ENCODE measurements at regions not wholly inside any gene's neighbourhood (a gene's known extent, or its start where the extent isn't known, plus 50 kb on each side); places are given as distances from the start of the nearest gene placed in this dataset.

DNA sequence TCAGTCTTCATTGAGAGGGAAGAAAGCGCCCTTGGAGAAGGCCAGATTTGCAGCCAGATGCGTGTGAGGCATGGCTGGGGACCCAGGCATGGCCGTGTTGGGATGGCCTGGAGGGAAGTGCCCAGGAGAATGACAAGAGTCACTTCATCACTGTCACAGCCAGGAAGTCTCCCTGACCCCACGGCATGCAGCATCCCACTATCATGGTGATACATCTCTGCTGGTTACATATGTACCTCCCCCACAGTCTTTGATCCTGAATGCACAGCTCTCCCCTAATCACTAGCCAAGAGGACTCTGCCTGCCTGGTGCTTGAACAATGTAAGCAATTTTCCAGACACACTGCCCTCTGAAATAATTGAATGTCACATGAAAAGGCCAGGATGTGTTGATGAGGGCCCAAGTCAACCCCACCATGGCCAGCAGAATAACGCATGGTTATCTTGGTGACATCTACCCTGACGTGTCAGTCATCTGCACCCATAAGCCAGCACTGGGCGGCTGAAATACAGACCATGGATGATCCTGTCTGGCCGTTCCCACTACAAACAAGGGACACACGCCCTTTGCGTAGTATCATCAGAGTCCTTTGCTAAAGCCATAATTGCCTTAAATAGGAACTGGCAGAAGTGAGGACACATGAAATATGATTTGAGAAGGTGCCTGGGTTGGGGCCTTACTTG is 149.7 kb upstream of the SPACA7 start:
- no peak overlapping the region for H2AFZ ChIP-seq
- TF ChIP-seq, protein P1, sequence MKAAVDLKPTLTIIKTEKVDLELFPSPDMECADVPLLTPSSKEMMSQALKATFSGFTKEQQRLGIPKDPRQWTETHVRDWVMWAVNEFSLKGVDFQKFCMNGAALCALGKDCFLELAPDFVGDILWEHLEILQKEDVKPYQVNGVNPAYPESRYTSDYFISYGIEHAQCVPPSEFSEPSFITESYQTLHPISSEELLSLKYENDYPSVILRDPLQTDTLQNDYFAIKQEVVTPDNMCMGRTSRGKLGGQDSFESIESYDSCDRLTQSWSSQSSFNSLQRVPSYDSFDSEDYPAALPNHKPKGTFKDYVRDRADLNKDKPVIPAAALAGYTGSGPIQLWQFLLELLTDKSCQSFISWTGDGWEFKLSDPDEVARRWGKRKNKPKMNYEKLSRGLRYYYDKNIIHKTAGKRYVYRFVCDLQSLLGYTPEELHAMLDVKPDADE (IDR thresholded peaks at IDR 0.05): no peak
- TF ChIP-seq NANOG (IDR thresholded peaks at IDR 0.05; ENCODE audit: borderline replicate concordance): no peak
- TF ChIP-seq EZH2 (IDR thresholded peaks at IDR 0.05; ENCODE audit: low read depth, unreplicated experiment): no peak
- TF ChIP-seq ZNF331 (CRISPR knock-in tag; IDR thresholded peaks at IDR 0.05; ENCODE audit: low read depth): no peak
- Mint-ChIP-seq H3K36me3 (ENCODE audit: low read depth) (no peaks in the 10 kb centered on the region), H3K4me1 (no peaks in the 10 kb centered on the region), H3K9me3 (no peaks in the 10 kb centered on the region), H3K4me3 (no peak overlapping the region), H3K27me3 (ENCODE audit: insufficient read depth, low read depth, poor library complexity) (peaks cover 2% of the 10 kb centered on the region), H3K27ac (no peak overlapping the region)
- H3K9me2 ChIP-seq (ENCODE audit: insufficient read depth): 0 out of 2 replicates have a peak, but pooled peaks cover 3% of the 10 kb centered on the region
- no peak overlapping the region for H3K4me2 ChIP-seq
- no peak for ATAC-seq
- no peaks in the 10 kb centered on the region for H3K4me1 ChIP-seq (ENCODE audit: insufficient read depth)
- H3K36me3 ChIP-seq (ENCODE audit: insufficient read depth): no peaks in the 10 kb centered on the region
- H4K20me1 ChIP-seq (replicated peaks; ENCODE audit: insufficient read depth): no peaks in the 10 kb centered on the region
- no peaks in the 10 kb centered on the region for H3K79me2 ChIP-seq (replicated peaks; ENCODE audit: insufficient read depth)
- DNase-seq (ENCODE audit: low spot score): no peak
- no peaks in the 10 kb centered on the region for H3K27me3 ChIP-seq (ENCODE audit: insufficient read depth)
- H3F3A ChIP-seq (replicated peaks; ENCODE audit: low read depth): no peaks in the 10 kb centered on the region
- no peak overlapping the region for H3K4me3 ChIP-seq
- H3K27ac ChIP-seq (ENCODE audit: low read depth): no peak overlapping the region

DNA sequence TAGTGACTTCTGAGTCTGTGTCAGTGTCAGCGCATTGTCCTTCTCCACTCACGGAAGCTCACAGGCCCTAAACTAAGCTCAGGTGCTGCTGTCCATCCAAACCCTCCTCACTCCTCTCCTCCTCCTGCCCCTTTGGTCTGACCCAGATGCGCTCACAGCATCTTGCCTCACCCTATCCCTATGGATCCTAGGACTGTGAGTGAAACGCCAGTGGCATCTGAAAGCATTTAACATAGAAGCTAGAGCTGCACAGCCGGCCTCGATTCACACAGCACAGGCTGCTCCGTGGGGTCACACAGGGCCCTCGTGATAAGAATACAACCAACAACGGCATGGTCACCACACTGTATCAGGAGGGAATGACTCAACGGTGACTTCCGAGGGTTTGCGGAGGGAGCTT is 149.1 kb upstream of the SPACA7 start:
- H3K9me2 ChIP-seq (ENCODE audit: insufficient read depth): 0 out of 2 replicates have a peak, but pooled peaks cover 3% of the 10 kb centered on the region
- H3K79me2 ChIP-seq (replicated peaks; ENCODE audit: insufficient read depth): no peaks in the 10 kb centered on the region
- no peak for ATAC-seq
- H3K4me3 Mint-ChIP-seq: no peak overlapping the region
- no peak overlapping the region for H3K27ac ChIP-seq (ENCODE audit: low read depth)
- no peak overlapping the region for H2AFZ ChIP-seq
- no peaks in the 10 kb centered on the region for H3K9me3 Mint-ChIP-seq
- no peak overlapping the region for H3K27ac Mint-ChIP-seq
- no peak for DNase-seq (ENCODE audit: low spot score)
- no peak overlapping the region for H3K4me3 ChIP-seq
- H3K4me2 ChIP-seq: no peak overlapping the region
- H3K4me1 ChIP-seq (ENCODE audit: insufficient read depth): no peaks in the 10 kb centered on the region
- no peaks in the 10 kb centered on the region for H3K36me3 ChIP-seq (ENCODE audit: insufficient read depth)
- peaks cover 2% of the 10 kb centered on the region for H3K27me3 Mint-ChIP-seq (ENCODE audit: insufficient read depth, low read depth, poor library complexity)
- no peaks in the 10 kb centered on the region for H3F3A ChIP-seq (replicated peaks; ENCODE audit: low read depth)
- H3K36me3 Mint-ChIP-seq (ENCODE audit: low read depth): no peaks in the 10 kb centered on the region
- no peaks in the 10 kb centered on the region; the same call in 2 of the 3 replicates for H3K4me1 Mint-ChIP-seq
- H3K27me3 ChIP-seq (ENCODE audit: insufficient read depth): no peaks in the 10 kb centered on the region
- no peaks in the 10 kb centered on the region for H4K20me1 ChIP-seq (replicated peaks; ENCODE audit: insufficient read depth)
- no peak for TF ChIP-seq NANOG (IDR thresholded peaks at IDR 0.05; ENCODE audit: borderline replicate concordance)
- TF ChIP-seq, protein P2, sequence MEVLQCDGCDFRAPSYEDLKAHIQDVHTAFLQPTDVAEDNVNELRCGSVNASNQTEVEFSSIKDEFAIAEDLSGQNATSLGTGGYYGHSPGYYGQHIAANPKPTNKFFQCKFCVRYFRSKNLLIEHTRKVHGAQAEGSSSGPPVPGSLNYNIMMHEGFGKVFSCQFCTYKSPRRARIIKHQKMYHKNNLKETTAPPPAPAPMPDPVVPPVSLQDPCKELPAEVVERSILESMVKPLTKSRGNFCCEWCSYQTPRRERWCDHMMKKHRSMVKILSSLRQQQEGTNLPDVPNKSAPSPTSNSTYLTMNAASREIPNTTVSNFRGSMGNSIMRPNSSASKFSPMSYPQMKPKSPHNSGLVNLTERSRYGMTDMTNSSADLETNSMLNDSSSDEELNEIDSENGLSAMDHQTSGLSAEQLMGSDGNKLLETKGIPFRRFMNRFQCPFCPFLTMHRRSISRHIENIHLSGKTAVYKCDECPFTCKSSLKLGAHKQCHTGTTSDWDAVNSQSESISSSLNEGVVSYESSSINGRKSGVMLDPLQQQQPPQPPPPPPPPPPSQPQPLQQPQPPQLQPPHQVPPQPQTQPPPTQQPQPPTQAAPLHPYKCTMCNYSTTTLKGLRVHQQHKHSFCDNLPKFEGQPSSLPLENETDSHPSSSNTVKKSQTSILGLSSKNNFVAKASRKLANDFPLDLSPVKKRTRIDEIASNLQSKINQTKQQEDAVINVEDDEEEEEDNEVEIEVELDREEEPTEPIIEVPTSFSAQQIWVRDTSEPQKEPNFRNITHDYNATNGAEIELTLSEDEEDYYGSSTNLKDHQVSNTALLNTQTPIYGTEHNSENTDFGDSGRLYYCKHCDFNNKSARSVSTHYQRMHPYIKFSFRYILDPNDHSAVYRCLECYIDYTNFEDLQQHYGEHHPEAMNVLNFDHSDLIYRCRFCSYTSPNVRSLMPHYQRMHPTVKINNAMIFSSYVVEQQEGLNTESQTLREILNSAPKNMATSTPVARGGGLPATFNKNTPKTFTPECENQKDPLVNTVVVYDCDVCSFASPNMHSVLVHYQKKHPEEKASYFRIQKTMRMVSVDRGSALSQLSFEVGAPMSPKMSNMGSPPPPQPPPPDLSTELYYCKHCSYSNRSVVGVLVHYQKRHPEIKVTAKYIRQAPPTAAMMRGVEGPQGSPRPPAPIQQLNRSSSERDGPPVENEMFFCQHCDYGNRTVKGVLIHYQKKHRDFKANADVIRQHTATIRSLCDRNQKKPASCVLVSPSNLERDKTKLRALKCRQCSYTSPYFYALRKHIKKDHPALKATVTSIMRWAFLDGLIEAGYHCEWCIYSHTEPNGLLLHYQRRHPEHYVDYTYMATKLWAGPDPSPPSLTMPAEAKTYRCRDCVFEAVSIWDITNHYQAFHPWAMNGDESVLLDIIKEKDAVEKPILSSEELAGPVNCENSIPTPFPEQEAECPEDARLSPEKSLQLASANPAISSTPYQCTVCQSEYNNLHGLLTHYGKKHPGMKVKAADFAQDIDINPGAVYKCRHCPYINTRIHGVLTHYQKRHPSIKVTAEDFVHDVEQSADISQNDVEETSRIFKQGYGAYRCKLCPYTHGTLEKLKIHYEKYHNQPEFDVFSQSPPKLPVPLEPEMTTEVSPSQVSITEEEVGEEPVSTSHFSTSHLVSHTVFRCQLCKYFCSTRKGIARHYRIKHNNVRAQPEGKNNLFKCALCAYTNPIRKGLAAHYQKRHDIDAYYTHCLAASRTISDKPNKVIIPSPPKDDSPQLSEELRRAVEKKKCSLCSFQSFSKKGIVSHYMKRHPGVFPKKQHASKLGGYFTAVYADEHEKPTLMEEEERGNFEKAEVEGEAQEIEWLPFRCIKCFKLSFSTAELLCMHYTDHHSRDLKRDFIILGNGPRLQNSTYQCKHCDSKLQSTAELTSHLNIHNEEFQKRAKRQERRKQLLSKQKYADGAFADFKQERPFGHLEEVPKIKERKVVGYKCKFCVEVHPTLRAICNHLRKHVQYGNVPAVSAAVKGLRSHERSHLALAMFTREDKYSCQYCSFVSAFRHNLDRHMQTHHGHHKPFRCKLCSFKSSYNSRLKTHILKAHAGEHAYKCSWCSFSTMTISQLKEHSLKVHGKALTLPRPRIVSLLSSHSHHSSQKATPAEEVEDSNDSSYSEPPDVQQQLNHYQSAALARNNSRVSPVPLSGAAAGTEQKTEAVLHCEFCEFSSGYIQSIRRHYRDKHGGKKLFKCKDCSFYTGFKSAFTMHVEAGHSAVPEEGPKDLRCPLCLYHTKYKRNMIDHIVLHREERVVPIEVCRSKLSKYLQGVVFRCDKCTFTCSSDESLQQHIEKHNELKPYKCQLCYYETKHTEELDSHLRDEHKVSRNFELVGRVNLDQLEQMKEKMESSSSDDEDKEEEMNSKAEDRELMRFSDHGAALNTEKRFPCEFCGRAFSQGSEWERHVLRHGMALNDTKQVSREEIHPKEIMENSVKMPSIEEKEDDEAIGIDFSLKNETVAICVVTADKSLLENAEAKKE (CRISPR knock-in tag; IDR thresholded peaks at IDR 0.05): no peak
- TF ChIP-seq, protein P3, sequence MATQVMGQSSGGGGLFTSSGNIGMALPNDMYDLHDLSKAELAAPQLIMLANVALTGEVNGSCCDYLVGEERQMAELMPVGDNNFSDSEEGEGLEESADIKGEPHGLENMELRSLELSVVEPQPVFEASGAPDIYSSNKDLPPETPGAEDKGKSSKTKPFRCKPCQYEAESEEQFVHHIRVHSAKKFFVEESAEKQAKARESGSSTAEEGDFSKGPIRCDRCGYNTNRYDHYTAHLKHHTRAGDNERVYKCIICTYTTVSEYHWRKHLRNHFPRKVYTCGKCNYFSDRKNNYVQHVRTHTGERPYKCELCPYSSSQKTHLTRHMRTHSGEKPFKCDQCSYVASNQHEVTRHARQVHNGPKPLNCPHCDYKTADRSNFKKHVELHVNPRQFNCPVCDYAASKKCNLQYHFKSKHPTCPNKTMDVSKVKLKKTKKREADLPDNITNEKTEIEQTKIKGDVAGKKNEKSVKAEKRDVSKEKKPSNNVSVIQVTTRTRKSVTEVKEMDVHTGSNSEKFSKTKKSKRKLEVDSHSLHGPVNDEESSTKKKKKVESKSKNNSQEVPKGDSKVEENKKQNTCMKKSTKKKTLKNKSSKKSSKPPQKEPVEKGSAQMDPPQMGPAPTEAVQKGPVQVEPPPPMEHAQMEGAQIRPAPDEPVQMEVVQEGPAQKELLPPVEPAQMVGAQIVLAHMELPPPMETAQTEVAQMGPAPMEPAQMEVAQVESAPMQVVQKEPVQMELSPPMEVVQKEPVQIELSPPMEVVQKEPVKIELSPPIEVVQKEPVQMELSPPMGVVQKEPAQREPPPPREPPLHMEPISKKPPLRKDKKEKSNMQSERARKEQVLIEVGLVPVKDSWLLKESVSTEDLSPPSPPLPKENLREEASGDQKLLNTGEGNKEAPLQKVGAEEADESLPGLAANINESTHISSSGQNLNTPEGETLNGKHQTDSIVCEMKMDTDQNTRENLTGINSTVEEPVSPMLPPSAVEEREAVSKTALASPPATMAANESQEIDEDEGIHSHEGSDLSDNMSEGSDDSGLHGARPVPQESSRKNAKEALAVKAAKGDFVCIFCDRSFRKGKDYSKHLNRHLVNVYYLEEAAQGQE (IDR thresholded peaks at IDR 0.05; ENCODE audit: unreplicated experiment): no peak
- TF ChIP-seq POLR2AphosphoS5 (IDR thresholded peaks at IDR 0.05; ENCODE audit: low read depth): no peak
- TF ChIP-seq ZNF331 (CRISPR knock-in tag; IDR thresholded peaks at IDR 0.05; ENCODE audit: low read depth): no peak
- TF ChIP-seq, protein P4, sequence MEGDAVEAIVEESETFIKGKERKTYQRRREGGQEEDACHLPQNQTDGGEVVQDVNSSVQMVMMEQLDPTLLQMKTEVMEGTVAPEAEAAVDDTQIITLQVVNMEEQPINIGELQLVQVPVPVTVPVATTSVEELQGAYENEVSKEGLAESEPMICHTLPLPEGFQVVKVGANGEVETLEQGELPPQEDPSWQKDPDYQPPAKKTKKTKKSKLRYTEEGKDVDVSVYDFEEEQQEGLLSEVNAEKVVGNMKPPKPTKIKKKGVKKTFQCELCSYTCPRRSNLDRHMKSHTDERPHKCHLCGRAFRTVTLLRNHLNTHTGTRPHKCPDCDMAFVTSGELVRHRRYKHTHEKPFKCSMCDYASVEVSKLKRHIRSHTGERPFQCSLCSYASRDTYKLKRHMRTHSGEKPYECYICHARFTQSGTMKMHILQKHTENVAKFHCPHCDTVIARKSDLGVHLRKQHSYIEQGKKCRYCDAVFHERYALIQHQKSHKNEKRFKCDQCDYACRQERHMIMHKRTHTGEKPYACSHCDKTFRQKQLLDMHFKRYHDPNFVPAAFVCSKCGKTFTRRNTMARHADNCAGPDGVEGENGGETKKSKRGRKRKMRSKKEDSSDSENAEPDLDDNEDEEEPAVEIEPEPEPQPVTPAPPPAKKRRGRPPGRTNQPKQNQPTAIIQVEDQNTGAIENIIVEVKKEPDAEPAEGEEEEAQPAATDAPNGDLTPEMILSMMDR (conservative IDR thresholded peaks at IDR 0.05; ENCODE audit: low read depth in 2 of 2): no peak
- TF ChIP-seq EZH2 (IDR thresholded peaks at IDR 0.05; ENCODE audit: low read depth, unreplicated experiment): no peak

Measured in GM23338 (cell line).